GM19025 (cell line): ENCODE measurements at regions not wholly inside any gene's neighbourhood (a gene's known extent, or its start where the extent isn't known, plus 50 kb on each side); places are given as distances from the start of the nearest gene placed in this dataset.
"Not testable (repeated sequence)": the region's sequence is repeated elsewhere in the genome, so short reads cannot be mapped to it uniquely, and the experiment has no call there.

Experiments
- ATAC-seq: cut with Tn5 transposase; IDR thresholded peaks from one replicate; pipeline ENCODE4 v1.9.1; 2021; ENCODE audit warnings: mild to moderate bottlenecking, low read depth, moderate library complexity; ENCODE audit not compliant: unreplicated experiment

GRCh38 chr6:77089776-77090175, 373.5 kb downstream of the HTR1B start:
- ATAC-seq = no peak

- ATAC-seq = not testable (repeated sequence)
Measured at GRCh38 chr6:77087794-77088318, 375.4 kb downstream of the HTR1B start.

- ATAC-seq = no peak
Measured at GRCh38 chr6:77074037-77074713, 389.1 kb downstream of the HTR1B start.

GRCh38 chr6:77073410-77073760, 389.9 kb downstream of the HTR1B start:
- ATAC-seq = no peak

GRCh38 chr6:77072694-77073409, 390.4 kb downstream of the HTR1B start:
- no peak for ATAC-seq

- no peak for ATAC-seq
Measured at GRCh38 chr6:77063494-77063893, 399.8 kb downstream of the HTR1B start.

GRCh38 chr6:77055711-77056110, 407.6 kb downstream of the HTR1B start:
- no peak for ATAC-seq

GRCh38 chr6:77040568-77041195, 422.6 kb downstream of the HTR1B start:
- ATAC-seq = no peak

GRCh38 chr6:77038807-77039206, 424.5 kb downstream of the HTR1B start:
- ATAC-seq = no peak

GRCh38 chr6:77037439-77037838, 425.9 kb downstream of the HTR1B start:
- ATAC-seq = no peak

- no peak for ATAC-seq
Measured at GRCh38 chr6:77036400-77036799, 426.9 kb downstream of the HTR1B start.

- no peak for ATAC-seq
Measured at GRCh38 chr6:77034161-77034560, 429.1 kb downstream of the HTR1B start.

- no peak for ATAC-seq
Measured at GRCh38 chr6:77030929-77031674, 432.2 kb downstream of the HTR1B start.

GRCh38 chr6:77026341-77026740, 436.9 kb downstream of the HTR1B start:
- ATAC-seq = no peak

- no peak for ATAC-seq
Measured at GRCh38 chr6:77025736-77026223, 437.5 kb downstream of the HTR1B start.

- no peak for ATAC-seq
Measured at GRCh38 chr6:77021778-77022177, 441.5 kb downstream of the HTR1B start.

- no peak for ATAC-seq
Measured at GRCh38 chr6:77021232-77021631, 442.1 kb downstream of the HTR1B start.

GRCh38 chr6:77019081-77019480, 444.2 kb downstream of the HTR1B start:
- ATAC-seq = no peak

- no peak for ATAC-seq
Measured at GRCh38 chr6:77017537-77017936, 445.8 kb downstream of the HTR1B start.

- no peak for ATAC-seq
Measured at GRCh38 chr6:77015350-77015749, 447.9 kb downstream of the HTR1B start.
